Endothelial cell of umbilical vein (primary cell): ENCODE measurements at regions not wholly inside any gene's neighbourhood (a gene's known extent, or its start where the extent isn't known, plus 50 kb on each side); places are given as distances from the start of the nearest gene placed in this dataset.

Experiments
- CTCF ChIP-seq, 2 donors: IDR thresholded peaks; 1 replicate in 1 of 2; 2 replicates in 1 of 2; pipeline ENCODE4 v1.5.1; 2011; ENCODE audit warnings: low read length in 2 of 2, mild to moderate bottlenecking in 2 of 2, moderate library complexity in 2 of 2, control low read depth in 1 of 2, inconsistent platforms in 1 of 2, low read depth in 1 of 2; ENCODE audit not compliant: insufficient read depth in 1 of 2; ENCODE audit errors: extremely low read depth in 1 of 2
- POLR2A ChIP-seq: IDR thresholded peaks from 2 replicates; pipeline ENCODE4 v1.6.1; 2012; ENCODE audit warnings: low read depth, mild to moderate bottlenecking, control low read depth, low read length

- TF ChIP-seq CTCF (IDR thresholded peaks at IDR 0.05; ENCODE audit: extremely low read depth in 1 of 2, insufficient read depth in 1 of 2, low read depth in 1 of 2, low read length in 2 of 2) (no peak), POLR2A (no peak)
Measured at GRCh38 chr1:36675106-36675505, 192.4 kb upstream of the CSF3R start.
